Effector memory CD4-positive, alpha-beta T cell (primary cell): ENCODE measurements at regions not wholly inside any gene's neighbourhood (a gene's known extent, or its start where the extent isn't known, plus 50 kb on each side); places are given as distances from the start of the nearest gene placed in this dataset.
"Not testable (repeated sequence)": the region's sequence is repeated elsewhere in the genome, so short reads cannot be mapped to it uniquely, and the experiment has no call there.

Source experiments
- DNase-seq, 3 donors: peaks; one replicate each; pipeline ENCODE4 v3.0.0-alpha.2; 2020
- H3K27ac ChIP-seq: 2 replicates; pipeline ENCODE4 v1.7.0; 2013; ENCODE audit warnings: mild to moderate bottlenecking, low read length, moderate library complexity; ENCODE audit not compliant: insufficient read depth, poor library complexity, severe bottlenecking
- H3K27me3 ChIP-seq: replicated peaks from 2 replicates; pipeline ENCODE4 v1.7.0; 2013; ENCODE audit warnings: mild to moderate bottlenecking, low read length; ENCODE audit not compliant: insufficient read depth, control insufficient read depth, poor library complexity, severe bottlenecking
- H3K36me3 ChIP-seq: 2 replicates; pipeline ENCODE4 v1.7.0; 2013; ENCODE audit warnings: mild to moderate bottlenecking, low read length, moderate library complexity; ENCODE audit not compliant: control insufficient read depth, insufficient read depth
- H3K4me1 ChIP-seq: 2 replicates; pipeline ENCODE4 v1.7.0; 2013; ENCODE audit warnings: low read length, mild to moderate bottlenecking; ENCODE audit not compliant: control insufficient read depth, insufficient read depth, poor library complexity, severe bottlenecking
- H3K4me3 ChIP-seq: 2 replicates; pipeline ENCODE4 v1.7.0; 2013; ENCODE audit warnings: low read length, low read depth, mild to moderate bottlenecking; ENCODE audit not compliant: insufficient read depth, poor library complexity, severe bottlenecking
- H3K9me3 ChIP-seq: 2 replicates; pipeline ENCODE4 v1.7.0; 2013; ENCODE audit warnings: mild to moderate bottlenecking, low read length, moderate library complexity; ENCODE audit not compliant: control insufficient read depth

GRCh38 chr2:17136231-17136630 lies 382.0 kb downstream of the RAD51AP2 start:
- DNase-seq, result no peak
- Histone ChIP-seq H3K36me3 (no peaks in the 10 kb centered on the region), H3K27me3 (no peaks in the 10 kb centered on the region), H3K9me3 (no peaks in the 10 kb centered on the region), H3K27ac (no peak overlapping the region), H3K4me1 (no peaks in the 10 kb centered on the region), H3K4me3 (no peak overlapping the region)

DNA sequence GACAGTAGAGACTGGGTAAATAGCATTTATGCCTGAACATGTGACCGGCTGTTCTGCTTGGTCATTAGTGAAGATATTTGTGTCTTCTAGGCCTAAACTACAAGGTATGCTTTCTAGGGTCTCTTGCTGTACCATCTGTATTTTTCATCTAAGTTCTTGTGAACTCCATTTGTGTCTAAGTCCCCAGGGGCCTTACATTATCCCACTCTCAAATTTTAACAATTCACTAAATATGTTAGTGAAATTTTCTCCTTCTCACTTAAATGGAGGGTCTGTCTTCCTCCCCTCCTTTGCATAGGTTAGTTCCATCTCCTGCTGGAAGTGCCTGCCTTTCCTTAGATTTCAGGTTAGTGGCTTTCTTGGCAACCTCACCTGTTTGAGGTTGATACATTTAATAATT lies 382.6 kb downstream of the RAD51AP2 start:
- H3K36me3 ChIP-seq, result no peaks in the 10 kb centered on the region
- DNase-seq, result no peak
- H3K9me3 ChIP-seq, result no peaks in the 10 kb centered on the region
- H3K27me3 ChIP-seq, result no peaks in the 10 kb centered on the region
- no peak overlapping the region for H3K4me3 ChIP-seq
- H3K27ac ChIP-seq, result no peak overlapping the region
- no peaks in the 10 kb centered on the region for H3K4me1 ChIP-seq

GRCh38 chr2:17133052-17133671 lies 385.1 kb downstream of the RAD51AP2 start:
- Histone ChIP-seq H3K4me3 (no peak overlapping the region), H3K36me3 (no peaks in the 10 kb centered on the region), H3K9me3 (no peaks in the 10 kb centered on the region), H3K4me1 (no peaks in the 10 kb centered on the region), H3K27me3 (no peaks in the 10 kb centered on the region), H3K27ac (no peak overlapping the region)
- DNase-seq, result no peak

GRCh38 chr2:17130627-17131026 lies 387.6 kb downstream of the RAD51AP2 start:
- H3K4me3 ChIP-seq, H3K27me3 ChIP-seq, H3K4me1 ChIP-seq, H3K36me3 ChIP-seq, DNase-seq, H3K27ac ChIP-seq, H3K9me3 ChIP-seq: not testable (repeated sequence)

DNA sequence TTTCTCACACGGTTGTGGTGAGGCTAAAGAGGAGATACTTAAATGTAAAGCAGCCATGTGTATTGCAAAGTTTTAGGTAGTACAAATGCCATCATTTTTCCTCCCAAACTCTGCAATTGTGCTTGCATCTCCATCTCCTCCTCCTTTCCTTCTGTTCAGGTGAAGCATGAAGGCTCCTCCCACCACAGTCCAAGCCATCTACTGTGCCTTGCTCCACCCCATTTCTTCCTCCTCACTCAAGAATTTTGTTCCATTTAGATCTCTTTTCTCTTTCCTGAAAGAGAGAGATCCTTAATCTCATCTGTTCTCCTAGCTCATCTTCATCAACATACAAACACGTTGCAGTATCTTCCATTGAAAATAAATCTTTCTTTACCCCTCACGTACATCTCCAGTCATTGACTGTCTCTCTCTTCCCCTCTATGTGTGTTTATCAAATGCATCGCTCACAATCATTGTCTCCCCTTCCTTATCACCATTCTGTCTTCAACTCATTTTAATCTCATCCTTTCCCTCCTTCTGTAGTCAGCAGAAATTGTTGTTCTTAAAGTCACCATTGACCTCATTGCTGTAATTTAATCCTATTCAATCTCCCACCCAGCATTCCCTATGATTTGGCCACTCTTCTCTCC lies 392.1 kb downstream of the RAD51AP2 start:
- Histone ChIP-seq H3K27ac (no peak overlapping the region), H3K4me3 (no peak overlapping the region), H3K27me3 (no peaks in the 10 kb centered on the region), H3K36me3 (no peaks in the 10 kb centered on the region), H3K4me1 (no peaks in the 10 kb centered on the region), H3K9me3 (no peaks in the 10 kb centered on the region)
- no peak for DNase-seq

DNA sequence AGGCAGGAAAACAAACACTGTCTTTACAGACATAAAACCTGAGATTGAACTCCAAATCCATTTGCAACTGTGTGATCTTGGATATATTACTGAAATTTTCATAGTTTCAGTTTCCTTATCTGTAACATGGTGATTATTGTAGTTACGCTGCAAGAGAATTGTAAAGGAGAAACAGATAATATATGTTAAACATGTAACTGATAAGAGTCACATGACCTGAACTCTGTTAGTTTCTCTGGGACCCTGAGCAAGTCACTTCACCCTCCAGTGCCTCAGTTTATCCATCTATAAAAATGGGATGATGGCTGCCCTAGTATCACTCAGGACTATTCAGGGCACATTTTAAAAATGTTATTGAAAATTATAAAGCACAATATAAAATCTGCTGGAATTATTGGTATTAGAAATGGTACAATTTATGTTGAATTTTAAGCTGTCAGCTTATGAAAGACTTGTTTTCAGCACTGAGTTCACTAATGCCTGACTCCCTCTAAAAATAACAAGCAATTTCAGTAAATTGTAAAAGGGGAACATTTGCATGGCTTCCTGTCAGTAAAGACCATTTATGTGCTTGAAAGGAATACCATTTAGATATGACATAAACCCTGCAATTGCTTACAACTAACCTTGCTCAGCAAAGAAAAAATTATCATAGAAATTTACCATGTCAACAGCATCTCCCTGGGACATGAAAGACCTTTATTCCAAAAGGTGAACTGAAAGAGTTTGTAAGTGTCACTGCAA lies 393.5 kb downstream of the RAD51AP2 start:
- Histone ChIP-seq H3K9me3 (no peaks in the 10 kb centered on the region), H3K36me3 (no peaks in the 10 kb centered on the region), H3K4me3 (no peak overlapping the region), H3K27me3 (no peaks in the 10 kb centered on the region), H3K4me1 (no peaks in the 10 kb centered on the region), H3K27ac (no peak overlapping the region)
- DNase-seq, result no peak

DNA sequence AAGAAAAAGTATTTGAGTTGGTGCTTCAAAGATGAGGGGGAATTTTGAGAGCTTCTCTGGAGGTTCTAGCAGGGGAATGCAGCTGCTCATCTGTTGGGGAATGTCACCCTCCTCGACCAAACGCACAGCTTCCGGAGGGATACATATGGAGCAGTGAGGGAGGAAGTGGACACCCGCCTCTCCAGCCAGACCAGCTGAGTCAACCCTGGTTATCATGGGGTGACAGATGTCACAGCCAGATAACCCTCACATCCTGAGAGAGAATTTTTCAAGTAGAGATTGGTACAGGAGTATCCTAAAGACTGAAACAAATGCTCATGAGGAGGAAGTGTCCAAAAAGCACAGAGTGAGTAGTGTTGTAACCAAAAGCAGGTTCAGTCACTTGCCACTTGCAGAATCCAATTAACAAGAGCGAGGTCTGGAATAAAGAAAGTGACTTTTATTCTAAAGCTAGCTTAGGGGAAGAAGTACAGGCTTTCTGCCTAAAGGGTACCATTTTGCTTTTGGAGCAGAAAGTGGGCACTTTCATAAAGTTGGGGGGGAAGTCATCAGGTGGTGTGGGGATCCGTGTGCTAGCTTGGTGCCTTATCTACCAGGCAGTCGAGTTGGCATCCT lies 395.2 kb downstream of the RAD51AP2 start:
- Histone ChIP-seq H3K4me3 (no peak overlapping the region), H3K36me3 (no peaks in the 10 kb centered on the region), H3K27me3 (no peaks in the 10 kb centered on the region), H3K9me3 (no peaks in the 10 kb centered on the region), H3K4me1 (no peaks in the 10 kb centered on the region), H3K27ac (no peak overlapping the region)
- DNase-seq, result no peak

- Histone ChIP-seq H3K36me3 (no peaks in the 10 kb centered on the region), H3K27ac (no peak overlapping the region), H3K9me3 (no peaks in the 10 kb centered on the region), H3K4me3 (no peak overlapping the region), H3K4me1 (no peaks in the 10 kb centered on the region), H3K27me3 (no peaks in the 10 kb centered on the region)
- DNase-seq, result no peak
These were observed 402.8 kb downstream of the RAD51AP2 start for GRCh38 chr2:17115466-17115865.

- no peaks in the 10 kb centered on the region for H3K36me3 ChIP-seq
- H3K4me1 ChIP-seq, result no peaks in the 10 kb centered on the region
- DNase-seq, result no peak
- H3K4me3 ChIP-seq, result no peak overlapping the region
- H3K9me3 ChIP-seq, result no peaks in the 10 kb centered on the region
- H3K27me3 ChIP-seq, result no peaks in the 10 kb centered on the region
- no peak overlapping the region for H3K27ac ChIP-seq
These were observed 403.2 kb downstream of the RAD51AP2 start for GRCh38 chr2:17115042-17115441.

DNA sequence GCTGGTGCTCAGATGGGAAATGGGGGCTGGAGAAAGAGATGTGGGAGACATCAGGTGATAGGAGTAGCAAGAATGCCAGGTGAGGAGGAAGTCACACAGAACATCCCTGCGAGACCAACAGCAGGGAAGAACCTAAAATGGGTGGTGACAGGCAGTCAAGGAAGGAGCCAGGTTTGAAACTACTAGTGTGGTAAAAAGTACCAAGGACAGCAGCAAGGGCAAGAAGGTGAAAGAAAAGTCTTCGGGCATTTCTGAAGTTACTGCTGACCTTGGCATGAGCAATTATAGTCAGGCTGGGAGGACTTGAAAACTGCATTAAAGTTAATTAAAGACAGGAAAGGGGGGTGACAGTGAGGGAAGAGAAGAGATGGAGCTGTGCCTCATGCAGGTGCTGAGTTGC lies 410.4 kb downstream of the RAD51AP2 start:
- H3K36me3 ChIP-seq, result no peaks in the 10 kb centered on the region
- H3K27ac ChIP-seq, result no peak overlapping the region
- H3K4me1 ChIP-seq, result no peaks in the 10 kb centered on the region
- no peak for DNase-seq
- H3K9me3 ChIP-seq, result no peaks in the 10 kb centered on the region
- no peak overlapping the region for H3K4me3 ChIP-seq
- no peaks in the 10 kb centered on the region for H3K27me3 ChIP-seq
